Activated CD4-positive, alpha-beta T cell treated with anti-CD3 and anti-CD28 coated beads, Interleukin-2, Interleukin-4, amounts not matched to agents 100 ng/mL and 50 ng/mL, durations not matched to agents 16 hours and 8 hours (primary cell): ENCODE measurements at regions not wholly inside any gene's neighbourhood (a gene's known extent, or its start where the extent isn't known, plus 50 kb on each side); places are given as distances from the start of the nearest gene placed in this dataset.

Experiments
- DNase-seq: peaks from one replicate; pipeline ENCODE4 v3.0.0-alpha.2; 2020; ENCODE audit warnings: low spot score

DNA sequence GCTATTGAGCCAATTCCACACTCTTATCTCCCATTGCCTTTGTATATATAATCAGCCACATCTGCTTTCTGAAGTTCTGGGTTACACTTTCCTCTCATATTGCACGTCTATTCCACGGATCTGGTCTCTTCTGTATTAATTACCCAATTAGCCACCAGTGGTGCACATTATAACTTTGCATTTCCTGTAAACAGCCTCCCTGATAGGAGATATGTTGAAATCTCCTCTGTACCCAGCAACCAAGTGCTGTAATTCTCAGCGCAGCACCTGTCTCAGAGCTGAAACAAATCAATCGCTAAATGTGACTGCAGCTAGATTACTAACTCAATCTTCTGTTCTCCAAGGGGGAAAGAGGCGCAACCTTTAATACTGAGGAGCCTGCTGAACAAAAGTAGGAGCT lies 326.4 kb downstream of the SLITRK2 start:
- DNase-seq: no peak

DNA sequence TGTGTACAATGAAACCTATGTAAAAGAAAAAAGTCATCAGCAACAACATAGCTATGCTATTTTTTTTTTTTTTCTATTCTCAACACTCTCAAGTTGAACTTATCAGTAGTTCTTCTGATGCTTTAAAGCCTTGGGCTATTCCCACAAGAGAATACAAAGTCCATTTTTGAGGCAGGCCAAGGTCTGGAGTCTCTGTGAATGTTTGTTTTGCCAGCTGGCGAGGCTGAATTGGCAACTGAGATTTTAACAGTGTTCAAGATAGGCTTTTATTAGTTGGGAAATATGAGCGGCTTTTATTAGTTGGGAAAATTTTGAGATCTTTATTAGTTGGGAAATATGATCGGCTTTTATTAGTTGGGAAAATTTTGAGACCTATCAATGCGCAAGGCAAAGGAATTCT lies 336.6 kb downstream of the SLITRK2 start:
- DNase-seq: no peak

DNA sequence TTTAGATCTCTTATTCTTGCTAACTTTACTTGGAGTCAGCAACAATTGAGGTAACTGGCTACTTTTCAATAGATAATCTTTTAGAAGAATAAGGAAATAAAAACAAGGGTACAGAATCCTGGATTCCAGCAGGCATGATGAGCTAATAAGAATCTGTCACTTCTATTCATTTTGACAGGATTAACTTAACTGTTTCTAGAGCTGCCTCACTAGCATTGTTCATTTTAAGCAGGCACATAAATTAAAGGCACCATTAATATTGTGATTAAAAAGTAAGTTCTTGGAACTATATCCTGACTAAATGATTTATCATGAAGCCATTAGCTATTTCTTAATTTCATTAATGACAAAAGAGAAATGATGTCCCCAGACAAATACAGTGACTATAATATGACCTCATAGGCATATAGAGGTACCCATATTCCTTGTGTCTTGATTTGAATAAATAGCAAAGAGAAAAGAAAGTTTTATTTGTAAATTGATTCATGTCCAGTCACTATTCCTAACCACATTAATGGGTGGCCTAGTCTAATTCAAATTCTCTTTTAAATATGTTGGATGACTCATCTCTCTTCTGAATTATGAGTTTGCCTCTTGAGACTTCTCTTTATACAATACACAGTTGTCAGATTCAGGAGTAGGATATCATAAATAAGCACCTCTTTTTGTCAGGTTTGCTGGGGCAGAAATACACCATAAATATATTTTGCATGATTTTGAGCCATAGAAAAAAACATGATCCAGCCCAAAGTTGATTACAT lies 343.0 kb downstream of the SLITRK2 start:
- DNase-seq: no peak

DNA sequence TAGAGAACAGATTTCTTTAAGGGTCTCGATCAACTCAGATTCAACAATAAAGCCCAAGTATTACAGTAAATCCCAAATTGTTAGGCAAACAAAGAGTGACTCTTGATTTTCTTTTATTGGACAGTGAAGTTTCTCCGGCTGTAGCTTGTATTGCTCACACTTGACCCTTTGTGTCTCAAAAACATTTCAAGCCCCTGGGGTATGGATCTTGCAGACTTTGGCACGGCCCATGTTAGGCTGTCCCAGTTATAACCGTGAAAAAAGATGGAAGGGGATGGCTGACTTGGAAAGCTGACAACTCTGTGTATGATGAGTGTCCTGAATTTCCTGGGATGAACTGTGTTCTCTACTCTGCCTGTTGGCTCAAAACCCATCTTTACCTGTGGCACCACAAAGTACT lies 356.1 kb downstream of the SLITRK2 start:
- no peak for DNase-seq

DNA sequence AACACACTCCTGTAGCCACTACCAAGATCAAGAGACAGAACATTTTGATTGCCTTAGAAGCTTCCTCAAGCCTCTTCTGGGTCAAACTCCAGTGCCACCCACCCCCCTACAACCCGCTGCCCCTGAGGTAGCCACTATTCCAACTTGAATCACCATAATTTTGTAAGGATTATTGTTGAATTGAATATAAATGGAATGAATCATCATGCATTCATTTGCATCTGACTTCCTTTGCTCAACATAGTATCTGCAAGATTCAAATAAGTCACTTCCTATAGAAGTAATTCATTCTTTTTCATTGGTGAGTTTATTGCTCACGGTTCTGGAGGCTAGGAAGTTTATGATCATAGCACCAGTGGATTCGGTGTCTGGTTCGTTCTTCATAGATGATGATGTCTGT lies 364.2 kb downstream of the SLITRK2 start:
- no peak for DNase-seq

DNA sequence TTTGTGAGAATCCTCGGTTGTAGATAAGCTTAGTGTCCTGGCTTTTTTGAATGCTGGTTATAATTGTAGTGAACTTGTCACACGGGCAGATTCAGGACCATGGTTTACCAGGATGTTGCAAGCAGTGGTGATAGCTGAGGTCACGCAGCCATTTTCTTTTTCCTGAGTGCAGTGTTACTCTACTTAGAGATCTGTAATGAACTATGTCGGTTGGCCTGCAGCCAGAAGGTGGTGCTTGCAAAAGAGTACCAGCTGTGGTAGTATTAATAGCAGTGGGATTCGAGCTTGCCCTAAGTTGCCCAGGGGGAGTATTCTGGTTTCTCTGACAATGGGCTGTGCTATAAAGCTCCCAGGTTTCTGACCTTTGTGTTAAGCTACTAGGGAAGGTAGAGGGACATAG lies 368.9 kb downstream of the SLITRK2 start:
- no peak for DNase-seq

DNA sequence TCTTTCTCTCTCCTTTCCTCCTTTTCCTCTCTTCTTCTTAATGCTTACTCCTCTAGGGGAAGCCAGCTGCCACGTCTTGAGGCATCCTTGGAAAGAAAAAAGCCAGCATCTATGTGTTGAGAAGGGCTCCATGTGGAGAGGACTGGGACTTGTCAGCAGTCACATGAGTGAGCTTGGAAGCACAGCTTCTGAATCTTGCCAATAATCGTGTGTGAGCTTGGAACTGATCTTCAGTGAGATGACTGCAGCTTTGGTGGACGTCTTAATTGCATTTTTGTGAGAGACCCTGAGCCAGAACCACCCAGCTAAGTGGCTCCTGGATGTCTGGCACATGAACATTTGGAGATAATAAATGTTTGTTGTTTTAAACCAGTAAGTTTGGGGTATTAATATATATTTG lies 371.7 kb downstream of the SLITRK2 start:
- DNase-seq: no peak

DNA sequence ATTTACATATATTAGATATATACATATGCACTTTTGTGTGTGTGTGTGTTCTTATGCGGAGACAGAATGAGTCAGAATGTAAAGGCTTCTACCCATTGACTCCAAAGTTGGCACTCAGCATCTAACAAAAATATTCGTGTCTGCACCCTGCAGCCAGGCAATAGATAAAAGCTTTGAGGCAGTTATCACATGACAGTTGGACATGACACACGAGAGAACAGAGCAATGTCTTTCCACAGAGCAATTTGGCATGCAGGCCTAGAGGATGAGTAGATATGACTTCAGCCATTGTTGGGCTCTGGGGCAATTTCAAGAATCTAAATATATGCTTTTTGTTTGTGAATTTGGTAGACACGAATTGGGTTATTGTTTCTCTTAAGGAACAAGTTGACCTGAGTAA lies 391.2 kb downstream of the SLITRK2 start:
- no peak for DNase-seq

DNA sequence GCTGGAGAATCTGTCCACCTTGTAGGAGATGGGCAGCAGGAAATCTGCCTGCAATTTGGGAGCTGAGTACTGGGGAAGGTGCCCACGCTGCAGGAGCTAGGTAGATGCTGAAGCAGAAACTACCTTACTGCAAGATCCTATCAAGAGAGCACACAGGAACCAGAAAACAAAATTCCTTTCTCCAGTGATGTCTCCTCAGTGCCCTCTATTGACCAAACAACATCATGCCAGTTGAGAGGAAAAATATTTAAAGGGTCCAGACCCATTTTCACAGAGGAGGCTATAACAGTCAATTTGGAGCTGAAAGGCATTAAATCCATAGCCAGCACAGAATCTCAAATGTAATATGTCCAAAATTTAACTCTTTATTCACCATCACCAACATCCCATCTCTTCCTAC lies 406.8 kb downstream of the SLITRK2 start:
- no peak for DNase-seq

DNA sequence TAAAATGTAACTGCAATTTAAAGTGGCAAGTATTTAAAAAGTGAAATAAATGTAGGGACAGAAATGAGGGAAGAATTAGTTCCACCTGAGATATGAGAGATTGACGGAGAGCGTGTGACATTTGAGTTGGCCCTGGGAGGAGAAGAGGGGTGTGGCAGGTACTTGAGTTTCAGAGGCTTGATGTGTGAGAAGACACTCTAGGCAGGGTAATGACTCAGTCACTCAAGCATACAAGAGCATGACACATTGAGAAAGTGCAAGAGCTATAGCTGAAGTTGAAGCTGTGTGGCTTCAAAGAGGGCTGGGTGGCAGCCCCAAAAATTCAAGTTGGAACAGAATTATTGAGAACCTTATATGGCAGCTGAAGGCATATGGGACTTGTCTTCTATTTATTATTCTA lies 420.5 kb downstream of the SLITRK2 start:
- no peak for DNase-seq

DNA sequence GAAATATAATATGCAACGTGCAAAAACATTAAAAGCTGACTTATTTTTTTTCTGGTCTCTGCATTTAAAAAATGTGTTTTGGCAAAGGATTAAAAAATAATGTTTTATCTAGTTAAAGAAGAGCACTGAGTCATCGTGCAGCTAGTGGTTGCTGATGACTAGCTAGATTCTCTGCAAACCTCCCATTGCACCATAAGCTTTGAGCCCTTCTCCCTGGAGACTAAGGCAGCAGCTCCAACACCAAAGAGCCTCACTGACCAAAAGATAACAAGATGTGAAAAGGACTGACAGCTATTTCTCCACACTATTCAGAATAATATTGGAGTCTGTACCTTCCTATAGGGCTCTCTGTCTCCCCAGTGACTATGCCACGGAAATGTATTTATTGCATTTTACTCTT lies 424.3 kb downstream of the SLITRK2 start:
- no peak for DNase-seq

DNA sequence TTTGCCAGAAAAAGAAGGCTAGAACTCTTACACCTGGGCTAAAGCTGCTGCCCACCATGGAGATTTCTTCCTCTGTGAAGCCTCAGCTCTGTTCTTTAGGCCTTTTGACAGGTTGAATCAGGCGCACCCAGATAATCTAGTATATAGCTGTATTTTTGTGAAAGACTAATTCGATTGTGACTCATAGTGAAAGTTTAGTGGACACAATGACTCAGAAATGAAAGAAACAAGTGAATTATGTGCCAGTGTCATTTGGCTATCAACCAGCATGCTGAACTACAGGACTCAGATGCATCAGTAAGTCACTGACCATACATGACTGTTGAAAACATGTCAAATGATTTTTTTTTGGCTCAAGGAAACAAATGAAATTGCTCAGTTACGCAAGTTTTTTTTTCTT lies 425.4 kb downstream of the SLITRK2 start:
- no peak for DNase-seq

DNA sequence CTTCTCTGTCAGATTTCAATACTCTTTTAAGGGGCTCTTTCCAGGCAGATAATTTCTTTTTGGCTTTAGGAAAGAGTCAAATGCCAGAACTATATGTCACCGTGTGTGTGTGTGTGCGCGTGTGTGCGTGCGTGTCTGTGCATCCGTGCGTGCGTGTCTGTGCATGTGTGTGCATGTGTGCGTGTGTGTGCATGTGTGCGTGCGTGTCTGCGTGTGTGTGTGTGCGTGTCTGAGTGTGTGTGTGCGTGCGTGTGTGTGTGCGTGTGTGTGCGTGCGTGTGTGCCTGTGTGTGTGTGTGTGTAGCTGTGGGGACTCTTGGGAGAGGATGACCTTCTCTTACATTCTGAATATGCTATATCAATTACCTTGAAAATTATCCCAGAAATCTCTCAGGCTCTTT lies 441.6 kb downstream of the SLITRK2 start:
- no peak for DNase-seq

DNA sequence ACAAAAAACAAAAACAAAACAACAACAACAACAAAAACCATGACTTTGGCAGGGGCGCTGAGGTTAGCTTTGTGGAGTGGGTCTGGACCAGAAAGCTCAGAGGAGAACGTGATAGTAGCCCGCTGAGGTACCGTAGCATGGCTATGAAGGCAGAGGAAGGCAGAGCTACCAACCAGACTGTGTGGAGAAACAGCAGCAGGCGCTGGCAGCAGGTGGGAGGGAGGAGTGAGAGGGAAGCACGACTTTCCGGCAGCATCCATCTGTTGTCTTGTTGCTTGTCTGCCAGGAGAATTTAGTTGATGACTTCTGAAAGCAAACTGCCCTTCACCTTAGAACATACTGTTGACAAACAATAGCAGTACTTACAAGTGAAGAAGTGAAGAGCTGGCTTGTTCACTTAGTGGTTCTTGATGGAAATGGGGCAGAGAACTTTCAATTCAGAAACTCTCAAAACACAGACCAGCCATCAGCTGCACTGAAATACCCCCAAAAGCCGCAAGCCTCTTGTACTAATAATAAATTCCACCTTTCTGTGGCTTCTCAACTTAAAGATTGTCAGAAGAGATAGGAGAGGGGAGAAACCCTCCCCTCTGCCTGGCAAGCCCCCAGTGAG lies 447.2 kb downstream of the SLITRK2 start:
- DNase-seq: no peak

DNA sequence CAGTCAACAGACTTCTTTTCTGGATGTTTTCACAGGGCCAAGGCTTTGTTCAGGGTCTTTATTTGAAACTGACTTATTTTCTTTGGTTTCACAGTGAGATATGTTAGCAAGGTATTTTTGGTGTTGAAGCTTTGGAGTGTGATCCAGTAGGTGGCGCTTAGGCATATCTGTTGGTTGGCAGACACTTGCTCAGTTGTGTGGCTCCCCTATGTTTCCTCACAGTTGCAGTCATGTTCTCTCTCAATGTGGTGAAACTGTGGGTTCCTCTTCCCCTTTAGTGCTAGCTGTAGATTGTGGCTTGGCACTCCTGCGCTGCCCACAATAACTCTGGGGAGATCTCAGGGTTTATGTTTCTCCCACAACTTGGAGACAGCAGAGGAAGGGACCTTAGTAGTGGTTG lies 460.8 kb downstream of the SLITRK2 start:
- peak; percentile 9 for DNase-seq
